ENCODE measurements at regions not wholly inside any gene's neighbourhood (a gene's known extent, or its start where the extent isn't known, plus 50 kb on each side); places are given as distances from the start of the nearest gene placed in this dataset.
"Not testable (repeated sequence)": the region's sequence is repeated elsewhere in the genome, so short reads cannot be mapped to it uniquely, and the experiment has no call there.

DNA sequence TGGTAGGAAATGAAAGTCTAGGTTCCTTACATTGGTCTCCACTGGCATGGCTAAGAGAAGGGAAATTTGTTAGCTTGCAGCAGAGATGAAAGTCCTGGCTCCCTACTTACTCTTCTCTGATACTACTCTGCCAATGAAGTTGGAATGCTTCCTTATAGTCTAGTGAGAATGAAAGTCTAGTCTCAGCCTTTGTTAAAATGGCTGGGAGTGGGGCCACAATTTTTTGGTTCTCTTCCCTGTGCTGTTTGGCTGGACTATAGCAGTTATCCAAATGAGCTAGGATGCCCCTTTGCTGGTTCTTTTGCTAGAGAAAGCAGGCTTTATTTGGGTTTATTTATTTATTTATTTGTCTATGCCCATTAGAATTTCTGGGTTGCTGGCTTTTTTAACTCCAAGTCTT lies 414.3 kb downstream of the AASDHPPT start:
- no peak for DNase-seq (ENCODE audit: low read depth, low spot score)

DNA sequence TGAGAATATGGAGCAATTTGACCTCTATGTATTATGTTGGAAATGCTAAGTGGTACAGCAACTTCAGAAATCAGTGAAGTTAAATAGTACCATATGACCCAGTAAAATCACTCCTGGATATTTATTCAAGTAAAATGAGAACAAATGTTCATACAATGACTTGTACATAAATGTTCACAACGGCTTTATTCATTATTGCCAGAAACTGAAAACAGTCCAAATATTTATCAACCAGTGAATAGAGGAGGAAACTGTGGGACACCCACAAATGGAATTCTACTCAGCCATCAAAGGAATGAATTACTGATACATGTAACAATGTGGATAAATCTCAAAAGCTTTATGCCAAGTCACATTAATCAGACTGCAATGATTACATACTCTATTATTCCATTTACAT lies 416.3 kb downstream of the AASDHPPT start:
- peak; percentile 26 for DNase-seq (ENCODE audit: low read depth, low spot score)

DNA sequence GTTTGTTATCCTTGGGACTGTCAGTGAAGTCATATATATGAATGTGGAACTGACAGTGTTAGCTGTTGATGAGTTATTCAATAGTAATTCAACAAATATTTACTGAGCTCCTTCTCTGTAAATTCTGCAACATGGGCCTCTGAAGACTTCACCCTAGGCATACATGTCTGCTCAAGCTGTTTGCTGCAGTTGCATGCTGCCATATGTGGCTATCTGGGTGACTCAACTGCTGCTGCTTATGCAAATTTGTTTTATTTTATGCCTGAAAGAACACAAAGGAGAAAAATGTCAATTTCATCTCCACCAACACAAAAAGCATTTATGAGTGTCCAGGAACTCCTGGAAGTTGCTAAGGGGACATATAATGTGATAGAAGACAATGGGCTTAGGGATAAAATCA lies 417.6 kb downstream of the AASDHPPT start:
- peak; percentile 54 for DNase-seq (ENCODE audit: low read depth, low spot score)

DNA sequence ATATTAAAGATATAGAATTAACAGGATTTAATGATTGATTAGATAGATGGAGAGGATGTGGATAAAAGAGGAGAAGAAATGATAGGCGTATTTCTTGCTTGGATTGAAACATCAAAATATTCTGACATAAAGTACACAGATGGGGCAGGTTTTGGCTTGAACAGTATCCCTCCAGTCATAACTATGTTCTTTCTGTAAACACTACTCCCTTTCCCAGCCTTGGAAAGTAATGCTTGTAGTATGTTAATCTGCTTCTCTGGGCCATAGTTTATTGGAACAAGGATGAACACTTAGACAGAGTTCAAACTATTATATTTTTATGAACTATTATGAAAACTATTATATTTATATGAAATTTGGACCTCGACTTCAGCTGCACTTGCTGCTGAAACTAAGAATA lies 419.2 kb downstream of the AASDHPPT start:
- DNase-seq (ENCODE audit: low read depth, low spot score), result no peak

DNA sequence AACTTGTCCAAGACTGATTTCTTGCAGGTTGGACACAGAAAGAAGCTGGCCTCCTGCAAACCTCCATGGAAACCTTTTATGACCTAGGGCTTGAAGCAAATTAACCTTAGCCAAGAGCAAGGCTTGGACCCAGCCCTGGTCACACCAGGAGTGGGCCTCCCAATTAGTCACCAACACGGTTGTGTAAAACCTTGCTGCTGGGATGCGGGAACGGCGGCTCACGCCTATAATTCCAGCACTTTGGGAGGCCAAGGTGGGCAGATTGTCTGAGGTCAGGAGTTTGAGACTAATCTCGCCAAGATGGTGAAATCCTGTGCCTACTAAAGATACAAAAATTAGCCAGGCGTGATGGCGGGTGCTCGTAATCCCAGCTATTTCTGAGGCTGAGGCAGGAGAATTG lies 419.9 kb downstream of the AASDHPPT start:
- DNase-seq (ENCODE audit: low read depth, low spot score), result no peak

DNA sequence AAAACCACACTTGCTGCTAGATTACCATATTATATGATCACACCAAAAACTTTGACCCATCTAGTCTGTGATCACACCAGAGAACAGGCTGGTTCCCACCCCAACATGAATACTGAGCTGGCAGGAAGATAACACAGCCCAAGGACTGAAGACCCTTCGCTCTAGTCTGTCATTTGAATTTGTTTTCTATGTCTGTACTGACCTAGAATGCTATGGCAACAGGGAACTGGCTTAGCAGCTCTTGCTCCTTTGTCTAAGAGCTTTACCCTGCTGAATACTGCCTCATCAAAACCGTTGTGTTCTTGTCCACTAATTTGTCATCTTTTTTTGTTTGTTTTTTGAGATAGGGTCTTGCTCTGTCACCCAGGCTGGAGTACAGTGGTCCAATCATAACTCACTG lies 420.4 kb downstream of the AASDHPPT start:
- no peak for DNase-seq (ENCODE audit: low read depth, low spot score)

DNA sequence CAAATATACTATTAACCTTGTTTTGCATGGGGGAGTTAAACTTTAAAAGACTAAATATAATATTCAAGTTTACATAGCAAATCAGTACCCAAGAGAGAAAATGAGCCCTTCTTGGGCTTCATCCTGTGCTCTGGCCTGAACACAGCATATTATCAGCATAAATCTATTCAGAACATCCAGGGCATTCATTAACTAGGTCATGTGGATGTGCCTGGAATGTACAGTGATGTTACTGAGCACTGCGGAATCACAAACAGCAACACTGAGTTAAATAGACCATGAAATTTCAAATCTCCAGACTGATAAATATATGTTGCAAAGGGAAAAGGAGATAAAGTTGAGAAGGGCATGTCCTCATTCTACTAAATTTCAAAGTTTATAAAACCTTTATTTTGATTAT lies 426.4 kb downstream of the AASDHPPT start:
- peak; percentile 59 for DNase-seq (ENCODE audit: low read depth, low spot score)

DNA sequence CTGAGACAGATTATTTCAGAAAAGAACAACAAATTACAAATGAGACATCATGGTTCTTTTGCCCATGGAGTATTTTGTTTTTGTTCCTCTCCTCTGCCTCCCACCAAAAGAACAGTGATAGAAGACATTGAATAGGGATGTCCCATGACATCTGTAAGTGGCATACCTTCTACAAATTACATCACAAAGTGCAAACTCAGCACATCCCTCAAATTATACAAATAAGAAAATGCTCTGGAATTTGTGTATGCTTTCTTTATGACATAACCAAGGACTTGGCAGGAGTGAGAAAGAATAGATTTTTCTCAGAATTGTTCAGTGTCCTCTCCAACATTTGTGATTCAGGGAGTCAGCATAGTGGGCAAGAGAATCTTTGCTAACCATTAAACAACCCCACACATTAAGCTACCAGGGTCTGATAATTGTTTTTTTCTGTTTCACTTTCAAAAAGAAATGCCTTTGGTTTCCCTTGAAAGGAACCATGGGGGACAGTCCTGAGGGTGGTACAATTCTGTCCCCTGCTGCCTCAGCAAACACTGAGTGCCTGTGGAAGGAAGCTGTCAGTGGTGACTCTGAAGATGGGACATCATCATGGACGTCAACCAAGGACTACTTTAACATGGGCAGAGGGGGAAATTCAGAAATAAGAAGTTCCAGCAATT lies 430.3 kb downstream of the AASDHPPT start:
- no peak for DNase-seq (ENCODE audit: low read depth, low spot score)

DNA sequence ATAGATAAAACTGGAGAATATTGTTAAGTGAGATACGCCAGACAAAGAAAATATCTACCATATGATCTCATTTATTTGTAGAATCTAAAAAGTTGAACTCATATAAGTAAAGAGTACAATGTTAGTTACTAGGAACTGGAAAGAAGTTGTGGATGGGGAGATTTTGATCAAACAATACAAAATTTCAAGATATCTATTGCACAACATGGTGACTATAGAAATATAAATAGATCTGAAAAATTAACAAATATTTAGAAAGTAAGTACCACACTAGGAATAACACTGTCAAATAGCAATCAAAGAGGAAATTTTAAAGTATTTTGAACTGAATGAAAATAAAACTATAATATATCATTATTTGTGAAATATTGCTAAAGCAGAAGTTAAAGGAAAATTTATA lies 437.2 kb downstream of the AASDHPPT start:
- DNase-seq (ENCODE audit: low read depth, low spot score), result no peak

DNA sequence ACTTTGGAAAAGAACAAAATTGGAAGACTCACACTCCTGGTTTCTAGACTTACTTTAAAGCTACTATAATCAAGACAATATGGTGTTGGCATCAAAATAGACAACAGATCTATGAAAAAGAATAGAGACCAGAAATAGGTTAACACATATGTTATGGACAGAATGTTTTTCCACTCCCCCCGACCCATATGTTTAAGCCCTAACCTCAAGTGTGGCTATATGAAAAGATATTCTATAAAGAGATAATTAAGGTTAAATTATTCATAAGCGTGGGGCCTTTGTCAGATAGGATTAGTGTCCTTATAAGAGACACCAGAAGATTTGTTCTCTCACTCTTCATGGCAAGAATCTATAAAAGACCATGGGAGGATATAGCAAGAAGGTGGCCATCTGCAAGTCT lies 440.0 kb downstream of the AASDHPPT start:
- DNase-seq (ENCODE audit: low read depth, low spot score), result no peak

DNA sequence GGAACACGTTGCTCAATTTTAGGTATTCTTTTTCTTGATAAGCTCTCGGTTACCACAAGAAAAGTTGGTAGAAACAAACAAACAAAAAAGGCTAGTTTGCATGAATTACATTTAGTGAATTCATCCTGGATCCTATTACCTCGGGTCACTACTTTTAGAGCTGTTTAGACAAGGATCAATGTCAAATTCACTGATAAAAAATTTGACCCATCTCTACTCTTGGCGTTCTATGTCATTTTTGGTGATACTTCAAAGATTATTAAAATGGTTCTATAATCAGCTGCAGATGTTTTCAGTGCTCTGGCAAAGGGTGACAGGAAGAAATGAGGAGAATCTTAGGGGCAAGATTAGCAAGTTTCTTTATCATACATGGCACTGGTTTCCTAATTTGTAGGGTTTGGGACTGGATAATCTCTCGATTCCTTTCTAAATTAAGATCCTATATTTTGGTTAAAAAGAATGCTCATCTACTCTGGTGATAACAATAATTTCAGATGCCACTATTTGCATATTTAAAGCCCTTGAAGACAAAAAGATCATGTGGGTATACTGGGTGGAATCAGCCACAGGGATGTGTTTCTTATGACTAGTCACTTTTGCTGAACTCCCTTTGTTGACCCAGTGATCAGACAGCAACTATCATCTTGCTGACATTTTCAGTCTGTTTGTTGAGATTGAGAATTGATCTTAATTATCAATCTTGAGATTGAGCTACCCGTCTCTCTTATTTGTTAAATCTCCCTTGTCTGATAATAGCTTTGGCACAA lies 442.9 kb downstream of the AASDHPPT start:
- DNase-seq (ENCODE audit: low read depth, low spot score), result no peak

DNA sequence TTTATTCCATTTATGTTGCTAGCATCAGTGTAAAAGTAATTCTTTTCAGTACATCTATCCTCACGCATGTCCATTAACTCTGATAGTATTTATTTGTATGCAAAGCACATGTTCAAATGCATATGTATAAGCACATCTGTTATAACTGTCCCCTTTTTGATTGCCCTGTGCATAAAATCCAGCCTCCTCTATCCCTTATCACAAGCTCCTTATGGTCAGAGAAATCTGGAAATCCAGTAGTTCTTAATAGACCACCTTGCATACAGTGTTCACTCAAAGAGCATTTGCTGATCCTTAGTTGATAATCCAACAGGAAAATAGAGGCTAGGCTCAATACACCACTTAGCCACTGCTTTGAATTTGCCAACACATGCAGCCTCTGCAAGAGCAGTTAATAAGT lies 443.5 kb downstream of the AASDHPPT start:
- DNase-seq (ENCODE audit: low read depth, low spot score), result no peak

DNA sequence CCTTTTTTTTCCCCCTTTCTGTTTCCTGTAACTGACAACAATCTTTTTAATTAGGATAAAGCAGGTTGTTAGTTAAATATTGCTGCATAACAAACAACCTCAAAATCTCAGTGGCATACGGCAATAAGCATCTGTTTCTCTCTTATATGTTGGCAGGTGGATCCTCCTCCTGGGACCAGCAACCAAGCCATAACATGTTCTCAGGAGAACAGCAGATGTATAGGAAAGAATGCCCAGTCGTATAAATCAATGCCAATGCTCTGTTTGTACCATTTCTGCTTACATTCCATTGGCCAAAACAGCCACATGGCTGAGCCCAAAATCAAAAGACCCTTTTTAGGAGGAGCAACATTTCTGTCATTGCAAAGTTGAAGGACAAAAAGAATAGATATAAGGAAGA lies 445.7 kb downstream of the AASDHPPT start:
- no peak for DNase-seq (ENCODE audit: low read depth, low spot score)

DNA sequence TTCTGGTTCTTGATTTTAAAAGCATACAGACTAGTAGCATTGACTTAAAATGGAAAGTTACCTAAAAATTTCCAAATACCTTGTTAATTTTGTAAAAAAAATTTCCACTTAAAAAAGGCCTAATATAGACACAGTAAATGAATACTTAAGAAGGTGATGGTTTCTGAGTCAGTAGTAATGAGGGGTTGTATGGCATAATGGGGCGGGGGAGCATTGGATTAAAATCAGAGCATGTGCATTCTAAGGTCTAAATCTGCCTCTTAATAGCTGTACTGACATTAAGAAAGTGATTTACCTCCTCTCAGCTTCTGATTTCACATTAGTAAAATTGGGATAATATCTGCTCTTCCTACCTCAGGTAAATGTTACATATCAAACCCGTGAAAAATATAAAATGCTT lies 446.5 kb downstream of the AASDHPPT start:
- no peak for DNase-seq (ENCODE audit: low read depth, low spot score)

DNA sequence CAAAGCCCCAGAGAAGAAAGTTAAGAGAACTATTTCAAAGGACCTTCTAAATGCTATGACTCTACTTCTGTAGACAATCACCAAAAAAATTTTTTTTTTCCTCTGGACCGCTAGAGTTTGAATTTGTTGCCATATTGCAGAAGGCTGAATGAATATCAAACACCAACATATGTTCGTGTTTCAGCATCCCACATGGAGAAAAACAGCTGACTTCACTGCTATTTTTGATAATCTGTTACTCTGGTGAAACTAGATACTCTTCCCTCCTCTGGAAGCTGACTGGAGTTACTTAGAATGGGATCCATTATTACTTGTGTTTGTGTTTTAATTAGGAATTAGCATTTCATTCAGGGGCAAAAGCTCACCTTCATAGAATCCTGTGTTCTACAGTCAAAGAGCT lies 447.0 kb downstream of the AASDHPPT start:
- no peak for DNase-seq (ENCODE audit: low read depth, low spot score)

DNA sequence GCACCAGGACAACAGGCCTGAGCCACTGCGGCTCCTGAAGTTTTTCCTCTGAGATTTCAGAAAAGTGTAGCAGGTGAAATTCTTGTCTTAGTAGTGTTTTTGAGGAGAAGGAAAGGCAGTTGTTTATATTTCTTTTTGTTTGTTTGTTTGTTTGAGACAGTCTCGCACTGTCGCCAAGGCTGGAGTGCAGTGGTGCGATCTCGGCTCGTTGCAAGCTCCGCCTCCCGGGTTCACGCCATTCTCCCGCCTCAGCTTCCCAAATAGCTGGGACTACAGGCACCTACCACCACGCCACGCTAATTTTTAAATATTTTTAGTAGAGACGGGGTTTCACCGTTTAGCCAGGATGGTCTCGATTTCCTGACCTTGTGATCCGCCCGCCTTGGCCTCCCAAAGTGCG lies 454.2 kb downstream of the AASDHPPT start:
- DNase-seq (ENCODE audit: low read depth, low spot score), result not testable (repeated sequence)

DNA sequence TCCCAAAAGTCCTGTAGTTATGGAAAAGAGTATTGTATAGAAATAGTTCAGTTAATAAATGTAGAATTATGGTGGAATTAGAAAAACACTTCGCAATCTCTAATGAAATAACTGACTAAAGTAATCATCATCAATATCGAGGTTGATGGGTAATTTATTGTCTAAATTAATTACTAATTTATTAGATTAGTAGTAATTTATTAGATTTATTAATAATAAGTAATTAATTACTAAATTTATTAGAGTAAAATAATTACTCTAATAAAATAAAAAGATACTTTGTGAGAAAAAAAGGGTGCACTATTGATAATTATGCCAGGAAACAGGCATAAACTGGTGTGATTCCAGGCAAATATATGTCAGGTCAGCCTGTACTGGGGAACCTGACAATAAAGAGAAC lies 455.6 kb downstream of the AASDHPPT start:
- no peak for DNase-seq (ENCODE audit: low read depth, low spot score)

DNA sequence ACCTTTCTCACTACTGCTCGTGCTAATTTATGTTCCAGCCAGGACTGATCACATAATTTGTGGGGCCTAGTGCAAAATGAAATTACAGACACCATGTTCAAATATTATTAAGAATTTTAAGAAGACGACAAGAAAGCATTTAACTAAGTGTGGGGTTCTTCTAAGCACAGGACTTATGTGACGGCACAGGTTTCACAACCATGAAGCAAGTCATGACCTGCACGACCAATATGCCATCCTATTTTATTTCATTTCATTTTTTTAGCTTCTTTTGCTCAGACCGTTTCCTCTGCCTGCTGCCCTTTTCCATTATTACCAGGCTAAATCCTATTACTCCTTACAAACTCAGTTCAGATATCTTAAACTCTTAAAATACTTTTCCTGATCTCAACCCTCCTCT lies 462.5 kb downstream of the AASDHPPT start:
- no peak for DNase-seq (ENCODE audit: low read depth, low spot score)

DNA sequence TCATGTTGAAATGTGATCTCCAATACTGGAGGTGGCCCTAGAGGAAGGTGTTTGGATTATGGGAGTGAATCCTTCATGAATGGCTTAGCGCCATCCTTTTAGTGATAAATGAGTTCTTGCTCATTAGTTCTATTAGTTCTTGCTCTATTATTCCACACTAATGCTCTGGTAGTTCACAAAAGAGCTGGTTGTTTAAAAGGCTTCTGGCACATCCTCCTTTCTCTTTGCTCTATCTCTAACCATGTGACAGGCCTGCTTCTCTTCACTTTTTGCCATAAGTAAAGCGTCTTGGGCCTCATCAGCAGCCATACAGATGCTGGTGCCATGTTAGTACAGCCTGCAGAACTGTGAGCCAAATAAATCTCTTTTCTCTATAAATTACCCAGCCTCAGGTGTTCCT lies 469.9 kb downstream of the GUCY1A2 start:
- no peak for DNase-seq (ENCODE audit: low read depth, low spot score)

DNA sequence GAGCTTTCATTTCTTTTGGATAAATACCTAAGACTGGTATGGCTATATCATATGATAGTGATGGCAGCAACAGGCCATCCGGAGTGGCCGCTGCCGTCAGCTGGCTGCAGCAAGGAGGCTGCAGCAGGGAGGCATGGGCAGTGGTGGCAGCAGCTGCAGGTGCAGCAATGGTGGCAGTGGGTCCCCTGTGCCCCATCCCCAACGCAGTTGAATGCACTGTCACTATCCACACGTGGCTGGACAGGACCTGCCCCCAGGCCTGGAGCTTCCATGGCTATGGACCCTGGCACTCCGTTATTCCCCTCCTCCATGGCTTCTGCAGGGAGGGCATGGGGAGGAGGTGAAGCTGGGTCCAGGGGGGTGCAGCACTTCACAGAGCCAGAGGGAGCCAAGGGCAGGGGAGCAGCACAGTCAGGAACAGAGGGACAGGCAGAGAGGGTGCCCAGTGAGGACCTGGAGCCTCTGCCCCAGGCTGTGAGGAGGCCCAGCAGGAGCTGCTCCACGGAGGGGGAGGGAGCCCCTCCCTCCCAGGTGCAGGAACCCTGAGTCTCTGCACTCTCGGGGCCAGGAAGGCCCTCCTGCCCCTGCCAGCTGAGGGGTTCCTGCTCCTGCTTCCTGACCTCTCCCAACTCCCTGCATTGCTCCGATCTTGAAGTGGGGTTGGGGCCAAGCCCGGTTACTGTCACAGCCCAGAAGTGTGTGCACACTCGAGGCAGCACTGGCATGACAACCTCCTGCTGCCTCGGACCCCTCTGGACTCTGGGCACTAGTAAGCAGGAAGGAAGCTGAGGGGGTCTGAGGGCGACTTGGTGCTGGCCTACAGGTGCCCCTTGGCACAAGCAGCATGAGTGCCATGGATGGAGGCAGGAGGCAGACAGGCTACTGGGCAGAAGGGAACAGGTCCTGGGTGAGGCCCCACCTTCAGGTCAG lies 466.3 kb downstream of the GUCY1A2 start:
- no peak for DNase-seq (ENCODE audit: low read depth, low spot score)

DNA sequence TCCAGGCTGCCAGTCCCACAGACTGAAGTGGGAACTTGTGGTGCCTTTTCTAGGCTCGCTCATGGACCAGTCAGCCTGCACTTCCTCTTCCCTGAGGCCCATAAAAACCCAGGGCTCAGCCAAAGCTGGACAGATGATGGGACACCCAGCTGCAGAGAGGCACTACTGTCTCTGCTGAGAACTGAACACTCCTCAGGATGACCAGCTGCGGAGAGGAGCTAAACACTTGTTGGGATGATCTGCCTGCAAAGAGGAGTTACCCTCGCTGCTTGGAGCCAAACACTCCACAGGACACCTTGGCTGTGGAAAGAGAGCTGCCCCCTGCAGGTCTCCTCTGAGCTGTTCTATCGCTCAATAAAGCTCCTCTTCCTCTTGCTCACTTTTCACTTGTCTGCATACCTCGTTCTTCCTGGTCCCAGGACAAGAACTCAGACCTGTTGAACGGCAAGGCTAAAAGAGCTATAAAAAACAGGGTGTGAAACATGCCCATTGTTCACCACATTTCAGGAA lies 465.5 kb downstream of the GUCY1A2 start:
- no peak for DNase-seq (ENCODE audit: low read depth, low spot score)

DNA sequence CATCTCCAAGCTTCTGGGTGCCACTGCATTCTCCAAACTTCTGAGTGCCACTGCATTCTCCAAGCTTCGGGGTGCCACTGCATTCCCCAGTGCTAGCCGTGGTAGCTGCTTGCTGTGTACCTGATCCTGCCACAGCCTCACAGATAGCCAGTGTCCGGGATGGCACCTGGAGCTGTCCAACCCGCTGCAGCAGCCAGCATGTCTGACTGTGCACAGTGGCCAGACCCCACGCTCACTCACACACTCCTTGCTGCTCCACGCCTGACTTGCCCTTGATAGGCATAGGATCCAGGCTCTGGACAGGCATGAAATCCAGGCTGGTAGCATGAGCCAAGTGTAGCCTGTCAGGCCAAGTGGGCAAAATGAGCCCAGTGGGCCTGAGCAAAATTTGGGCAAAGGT lies 465.0 kb downstream of the GUCY1A2 start:
- DNase-seq (ENCODE audit: low read depth, low spot score), result no peak
